Choroid plexus epithelial cell (primary cell): ENCODE measurements at regions not wholly inside any gene's neighbourhood (a gene's known extent, or its start where the extent isn't known, plus 50 kb on each side); places are given as distances from the start of the nearest gene placed in this dataset.

Source experiments
- DNase-seq: peaks from one replicate; pipeline ENCODE4 v3.0.0-alpha.2; 2010; ENCODE audit warnings: low read depth
- H3K4me3 ChIP-seq: 2 replicates; pipeline ENCODE4 v1.5.1; 2011; ENCODE audit warnings: low read depth, mild to moderate bottlenecking, control low read depth, low read length, moderate library complexity
- CTCF ChIP-seq: conservative IDR thresholded peaks from 2 replicates; pipeline ENCODE4 v1.5.1; 2011; ENCODE audit warnings: low read depth, mild to moderate bottlenecking, control low read depth, inconsistent platforms, low read length, moderate library complexity

- no peak for DNase-seq
- TF ChIP-seq CTCF, result no peak
- no peak overlapping the region for H3K4me3 ChIP-seq
Observed at GRCh38 chr6:119511024-119511423, 161.5 kb upstream of the MAN1A1 start.

GRCh38 chr6:119510246-119510645 is 160.7 kb upstream of the MAN1A1 start:
- no peak for DNase-seq

GRCh38 chr6:119506631-119507174 is 157.1 kb upstream of the MAN1A1 start:
- DNase-seq, result no peak
- no peak for TF ChIP-seq CTCF
- H3K4me3 ChIP-seq, result no peak overlapping the region

More at GRCh38 chr6:119510246-119510645, 160.7 kb upstream of the MAN1A1 start:
- TF ChIP-seq CTCF, result no peak
- H3K4me3 ChIP-seq, result no peak overlapping the region

GRCh38 chr6:119501798-119502483 is 152.4 kb upstream of the MAN1A1 start:
- no peak for TF ChIP-seq CTCF
- no peak overlapping the region for H3K4me3 ChIP-seq
- DNase-seq, result no peak

GRCh38 chr6:119499797-119500196 is 150.2 kb upstream of the MAN1A1 start:
- H3K4me3 ChIP-seq, result no peak overlapping the region
- no peak for DNase-seq
- TF ChIP-seq CTCF, result no peak

GRCh38 chr6:119497988-119498727 is 148.6 kb upstream of the MAN1A1 start:
- no peak for TF ChIP-seq CTCF
- H3K4me3 ChIP-seq, result no peak overlapping the region
- no peak for DNase-seq
